ENCODE measurements at regions not wholly inside any gene's neighbourhood (a gene's known extent, or its start where the extent isn't known, plus 50 kb on each side); places are given as distances from the start of the nearest gene placed in this dataset.

GRCh38 chr2:217396586-217396985 is 536.7 kb upstream of the TNP1 start (continued):
- no peak for TF ChIP-seq CREB1 (CRISPR knock-in tag; IDR thresholded peaks at IDR 0.05; ENCODE audit: low read depth)
- no peak for TF ChIP-seq EZH2 (IDR thresholded peaks at IDR 0.05; ENCODE audit: low read depth, unreplicated experiment)
- no peak for TF ChIP-seq ETS1 (IDR thresholded peaks at IDR 0.05)
- TF ChIP-seq STAT1 (IDR thresholded peaks at IDR 0.05; ENCODE audit: unreplicated experiment) = no peak
- no peak for TF ChIP-seq POLR2AphosphoS5 (IDR thresholded peaks at IDR 0.05; ENCODE audit: low read depth)

- Histone ChIP-seq H3K9me2 (ENCODE audit: insufficient read depth) (0 out of 2 replicates have a peak, but pooled peaks cover 3% of the 10 kb centered on the region), H2AFZ (no peak overlapping the region), H3K79me2 (replicated peaks; ENCODE audit: insufficient read depth) (no peaks in the 10 kb centered on the region), H3K4me1 (ENCODE audit: insufficient read depth) (no peaks in the 10 kb centered on the region), H3F3A (replicated peaks; ENCODE audit: low read depth) (no peaks in the 10 kb centered on the region), H3K4me2 (no peak overlapping the region), H3K36me3 (ENCODE audit: insufficient read depth) (no peaks in the 10 kb centered on the region), H3K27me3 (ENCODE audit: insufficient read depth) (no peaks in the 10 kb centered on the region), H3K27ac (ENCODE audit: low read depth) (no peak overlapping the region), H3K4me3 (no peak overlapping the region), H4K20me1 (replicated peaks; ENCODE audit: insufficient read depth) (no peaks in the 10 kb centered on the region)
- Mint-ChIP-seq H3K4me1 (peaks cover 2% of the 10 kb centered on the region; the same call in 1 of the 3 replicates), H3K27ac (no peak overlapping the region), H3K4me3 (no peak overlapping the region), H3K36me3 (ENCODE audit: low read depth) (peaks cover 8% of the 10 kb centered on the region; the same call in 2 of the 3 replicates), H3K9me3 (peaks cover 15% of the 10 kb centered on the region), H3K27me3 (ENCODE audit: insufficient read depth, low read depth, poor library complexity) (no peaks in the 10 kb centered on the region)
- DNase-seq (ENCODE audit: low spot score) (no peak), ATAC-seq (no peak)
- no peak for TF ChIP-seq ZNF331 (CRISPR knock-in tag; IDR thresholded peaks at IDR 0.05; ENCODE audit: low read depth)
- TF ChIP-seq ZNF114 (CRISPR knock-in tag; IDR thresholded peaks at IDR 0.05) = no peak
- TF ChIP-seq NANOG (IDR thresholded peaks at IDR 0.05; ENCODE audit: borderline replicate concordance) = no peak
- TF ChIP-seq STAT1 (IDR thresholded peaks at IDR 0.05; ENCODE audit: unreplicated experiment) = no peak
- no peak for TF ChIP-seq EZH2 (IDR thresholded peaks at IDR 0.05; ENCODE audit: low read depth, unreplicated experiment)
- no peak for TF ChIP-seq CTCF (conservative IDR thresholded peaks at IDR 0.05; ENCODE audit: low read depth in 2 of 2)
- TF ChIP-seq EZH2phosphoT487 (IDR thresholded peaks at IDR 0.05; ENCODE audit: unreplicated experiment) = no peak
- no peak for TF ChIP-seq ZNF462 (CRISPR knock-in tag; IDR thresholded peaks at IDR 0.05)
- TF ChIP-seq CREB1 (CRISPR knock-in tag; IDR thresholded peaks at IDR 0.05; ENCODE audit: low read depth) = no peak
- TF ChIP-seq ETS1 (IDR thresholded peaks at IDR 0.05) = no peak
These were observed 536.3 kb upstream of the TNP1 start for GRCh38 chr2:217396165-217396564.
